HepG2 (cell line): ENCODE measurements at regions not wholly inside any gene's neighbourhood (a gene's known extent, or its start where the extent isn't known, plus 50 kb on each side); places are given as distances from the start of the nearest gene placed in this dataset.

Experiments
- FOXM1 ChIP-seq: sonication (generic); formaldehyde crosslinking; IDR thresholded peaks from 2 replicates; pipeline ENCODE4 v1.5.0; 2020; ENCODE audit warnings: missing genetic modification reagents
- GATA4 ChIP-seq: sonication (generic); IDR thresholded peaks from 2 replicates; pipeline ENCODE4 v1.6.1; 2016; ENCODE audit warnings: antibody characterized with exemption, low read depth, borderline replicate concordance
- MED1 ChIP-seq: sonication (generic); formaldehyde crosslinking; IDR thresholded peaks from 2 replicates; pipeline ENCODE4 v1.4.0; 2020; ENCODE audit warnings: missing genetic modification reagents
- NR3C1 ChIP-seq: sonication (generic); formaldehyde crosslinking; IDR thresholded peaks from 2 replicates; pipeline ENCODE4 v1.4.0; 2020; ENCODE audit warnings: missing genetic modification reagents
- ONECUT2 ChIP-seq: sonication (generic); formaldehyde crosslinking; IDR thresholded peaks from 2 replicates; pipeline ENCODE4 v1.4.0; 2020; ENCODE audit warnings: missing genetic modification reagents
- POGZ ChIP-seq: sonication (generic); formaldehyde crosslinking; IDR thresholded peaks from 2 replicates; pipeline ENCODE4 v1.4.0; 2020; ENCODE audit warnings: mild to moderate bottlenecking, missing genetic modification reagents
- RNF2 ChIP-seq: fragments of 450-650 bp; conservative IDR thresholded peaks from 2 replicates; pipeline ENCODE4 v1.6.1; 2016; ENCODE audit warnings: low read depth
- STAT5B ChIP-seq: sonication (generic); formaldehyde crosslinking; IDR thresholded peaks from 2 replicates; pipeline ENCODE4 v1.4.0; 2020; ENCODE audit warnings: missing genetic modification reagents
- WIZ ChIP-seq: sonication (generic); formaldehyde crosslinking; IDR thresholded peaks from 2 replicates; pipeline ENCODE4 v1.5.1; 2020; ENCODE audit warnings: mild to moderate bottlenecking, missing genetic modification reagents
- YEATS2 ChIP-seq: sonication (generic); formaldehyde crosslinking; IDR thresholded peaks from 2 replicates; pipeline ENCODE4 v1.4.0; 2020; ENCODE audit warnings: missing genetic modification reagents, borderline replicate concordance
- ZNF207 ChIP-seq: fragments of 450-650 bp; IDR thresholded peaks from 2 replicates; pipeline ENCODE4 v1.6.1; 2016; ENCODE audit warnings: antibody characterized with exemption, borderline replicate concordance
- ZNF263 ChIP-seq: sonication (generic); formaldehyde crosslinking; IDR thresholded peaks from 2 replicates; pipeline ENCODE4 v1.4.0; 2020; ENCODE audit warnings: missing genetic modification reagents
- ZNF768 ChIP-seq: sonication (generic); formaldehyde crosslinking; IDR thresholded peaks from 2 replicates; pipeline ENCODE4 v1.4.0; 2020; ENCODE audit warnings: missing genetic modification reagents
- ZSCAN9 ChIP-seq: IDR thresholded peaks from 2 replicates; pipeline ENCODE4 v1.6.1; 2016; ENCODE audit warnings: borderline replicate concordance
- TF ChIP-seq, protein P1 (sequence below): sonication (generic); formaldehyde crosslinking; IDR thresholded peaks from 2 replicates; pipeline ENCODE4 v1.4.0; 2020; ENCODE audit warnings: missing genetic modification reagents
- TF ChIP-seq, protein P2 (sequence below): sonication (generic); formaldehyde crosslinking; IDR thresholded peaks from 2 replicates; pipeline ENCODE4 v1.8.0; 2022; ENCODE audit warnings: missing genetic modification reagents, mild to moderate bottlenecking, inconsistent platforms, borderline replicate concordance
- TF ChIP-seq, protein P3 (sequence below): sonication (generic); formaldehyde crosslinking; conservative IDR thresholded peaks from 2 replicates; pipeline ENCODE4 v1.8.0; 2022; ENCODE audit warnings: low read depth, missing genetic modification reagents
- TF ChIP-seq, protein P4 (sequence below): sonication (generic); formaldehyde crosslinking; IDR thresholded peaks from 2 replicates; pipeline ENCODE4 v1.4.0; 2020; ENCODE audit warnings: mild to moderate bottlenecking, missing genetic modification reagents
- TF ChIP-seq, protein P5 (sequence below): sonication (generic); formaldehyde crosslinking; IDR thresholded peaks from 2 replicates; pipeline ENCODE4 v1.4.0; 2020; ENCODE audit warnings: missing genetic modification reagents
- TF ChIP-seq, protein P6 (sequence below): sonication (generic); formaldehyde crosslinking; IDR thresholded peaks from 2 replicates; pipeline ENCODE4 v1.5.0; 2020; ENCODE audit warnings: missing genetic modification reagents, mild to moderate bottlenecking, borderline replicate concordance
- TF ChIP-seq, protein P7 (sequence below): sonication (generic); formaldehyde crosslinking; IDR thresholded peaks from 2 replicates; pipeline ENCODE4 v1.5.0; 2020; ENCODE audit warnings: mild to moderate bottlenecking, low read depth, missing genetic modification reagents, borderline replicate concordance

DNA sequence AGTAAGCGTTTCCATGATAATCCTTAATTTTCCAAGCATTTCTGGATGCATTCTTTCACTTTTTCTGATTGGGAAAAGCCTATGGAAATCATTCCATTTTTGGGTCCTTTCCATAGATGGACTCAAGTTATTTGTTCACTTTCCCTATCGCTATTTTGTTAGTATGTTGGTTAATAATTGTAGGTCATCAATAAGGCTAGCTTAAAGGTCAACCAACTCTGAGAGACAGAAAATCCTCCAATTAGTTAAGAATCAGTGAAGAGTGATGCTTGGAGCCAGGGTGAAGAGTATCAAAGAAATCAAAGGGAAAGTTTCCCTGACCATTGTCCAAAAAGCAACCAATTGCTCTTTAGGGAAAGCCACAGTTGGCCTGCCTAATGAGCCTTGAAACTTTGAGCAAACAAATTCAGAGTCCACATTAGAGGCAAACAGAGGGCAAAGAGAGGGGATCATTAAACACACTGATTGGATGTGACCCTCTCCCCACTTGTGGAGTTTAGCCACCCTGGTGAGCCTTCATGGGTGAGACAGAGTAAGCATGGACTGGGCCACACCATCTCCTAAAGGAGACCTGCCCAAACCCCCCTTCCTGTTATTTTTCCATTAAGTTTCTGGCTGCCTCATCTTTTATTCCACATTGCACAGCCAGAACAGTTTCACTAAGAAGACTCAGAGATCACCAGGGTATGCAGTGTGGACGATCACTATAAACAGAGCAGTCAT is 133.4 kb upstream of the DYNLRB2 start (continued):
- TF ChIP-seq, protein P1, sequence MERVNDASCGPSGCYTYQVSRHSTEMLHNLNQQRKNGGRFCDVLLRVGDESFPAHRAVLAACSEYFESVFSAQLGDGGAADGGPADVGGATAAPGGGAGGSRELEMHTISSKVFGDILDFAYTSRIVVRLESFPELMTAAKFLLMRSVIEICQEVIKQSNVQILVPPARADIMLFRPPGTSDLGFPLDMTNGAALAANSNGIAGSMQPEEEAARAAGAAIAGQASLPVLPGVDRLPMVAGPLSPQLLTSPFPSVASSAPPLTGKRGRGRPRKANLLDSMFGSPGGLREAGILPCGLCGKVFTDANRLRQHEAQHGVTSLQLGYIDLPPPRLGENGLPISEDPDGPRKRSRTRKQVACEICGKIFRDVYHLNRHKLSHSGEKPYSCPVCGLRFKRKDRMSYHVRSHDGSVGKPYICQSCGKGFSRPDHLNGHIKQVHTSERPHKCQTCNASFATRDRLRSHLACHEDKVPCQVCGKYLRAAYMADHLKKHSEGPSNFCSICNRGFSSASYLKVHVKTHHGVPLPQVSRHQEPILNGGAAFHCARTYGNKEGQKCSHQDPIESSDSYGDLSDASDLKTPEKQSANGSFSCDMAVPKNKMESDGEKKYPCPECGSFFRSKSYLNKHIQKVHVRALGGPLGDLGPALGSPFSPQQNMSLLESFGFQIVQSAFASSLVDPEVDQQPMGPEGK (CRISPR knock-in tag): peak; percentile 73
- TF ChIP-seq ZNF207 (no peak), ZNF768 (CRISPR knock-in tag) (no peak), FOXM1 (CRISPR knock-in tag) (no peak), ZNF263 (CRISPR knock-in tag) (no peak), POGZ (CRISPR knock-in tag) (peak; percentile 94), STAT5B (CRISPR knock-in tag) (0 out of 2 replicates have a peak, but pooled peaks have one; percentile 38), ONECUT2 (peak; percentile 93), GATA4 (peak; percentile 76; the same call in 1 of the 2 replicates), ZSCAN9 (CRISPR knock-in tag) (no peak), WIZ (no peak; the same call in 1 of the 2 replicates), YEATS2 (CRISPR knock-in tag) (no peak), RNF2 (no peak), NR3C1 (CRISPR knock-in tag) (no peak), MED1 (peak; percentile 83; the same call in 1 of the 2 replicates)
- TF ChIP-seq, protein P2, sequence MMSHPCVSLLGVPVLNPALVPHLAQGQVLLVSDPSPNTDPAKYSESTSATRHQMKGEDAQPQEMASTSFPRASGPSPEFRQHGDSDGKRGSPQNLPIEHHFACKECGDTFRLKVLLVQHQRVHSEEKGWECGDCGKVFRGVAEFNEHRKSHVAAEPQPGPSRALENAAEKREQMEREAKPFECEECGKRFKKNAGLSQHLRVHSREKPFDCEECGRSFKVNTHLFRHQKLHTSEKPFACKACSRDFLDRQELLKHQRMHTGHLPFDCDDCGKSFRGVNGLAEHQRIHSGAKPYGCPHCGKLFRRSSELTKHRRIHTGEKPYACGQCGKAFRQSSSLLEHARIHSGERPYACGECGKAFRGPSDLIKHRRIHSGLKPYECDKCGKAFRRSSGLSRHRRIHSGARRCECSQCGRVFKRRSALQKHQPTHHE (CRISPR knock-in tag): no peak
- TF ChIP-seq, protein P3, sequence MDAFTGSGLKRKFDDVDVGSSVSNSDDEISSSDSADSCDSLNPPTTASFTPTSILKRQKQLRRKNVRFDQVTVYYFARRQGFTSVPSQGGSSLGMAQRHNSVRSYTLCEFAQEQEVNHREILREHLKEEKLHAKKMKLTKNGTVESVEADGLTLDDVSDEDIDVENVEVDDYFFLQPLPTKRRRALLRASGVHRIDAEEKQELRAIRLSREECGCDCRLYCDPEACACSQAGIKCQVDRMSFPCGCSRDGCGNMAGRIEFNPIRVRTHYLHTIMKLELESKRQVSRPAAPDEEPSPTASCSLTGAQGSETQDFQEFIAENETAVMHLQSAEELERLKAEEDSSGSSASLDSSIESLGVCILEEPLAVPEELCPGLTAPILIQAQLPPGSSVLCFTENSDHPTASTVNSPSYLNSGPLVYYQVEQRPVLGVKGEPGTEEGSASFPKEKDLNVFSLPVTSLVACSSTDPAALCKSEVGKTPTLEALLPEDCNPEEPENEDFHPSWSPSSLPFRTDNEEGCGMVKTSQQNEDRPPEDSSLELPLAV (CRISPR knock-in tag): no peak
- TF ChIP-seq, protein P4, sequence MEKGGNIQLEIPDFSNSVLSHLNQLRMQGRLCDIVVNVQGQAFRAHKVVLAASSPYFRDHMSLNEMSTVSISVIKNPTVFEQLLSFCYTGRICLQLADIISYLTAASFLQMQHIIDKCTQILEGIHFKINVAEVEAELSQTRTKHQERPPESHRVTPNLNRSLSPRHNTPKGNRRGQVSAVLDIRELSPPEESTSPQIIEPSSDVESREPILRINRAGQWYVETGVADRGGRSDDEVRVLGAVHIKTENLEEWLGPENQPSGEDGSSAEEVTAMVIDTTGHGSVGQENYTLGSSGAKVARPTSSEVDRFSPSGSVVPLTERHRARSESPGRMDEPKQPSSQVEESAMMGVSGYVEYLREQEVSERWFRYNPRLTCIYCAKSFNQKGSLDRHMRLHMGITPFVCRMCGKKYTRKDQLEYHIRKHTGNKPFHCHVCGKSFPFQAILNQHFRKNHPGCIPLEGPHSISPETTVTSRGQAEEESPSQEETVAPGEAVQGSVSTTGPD: peak; percentile 81; the same call in 1 of the 2 replicates
- TF ChIP-seq, protein P5, sequence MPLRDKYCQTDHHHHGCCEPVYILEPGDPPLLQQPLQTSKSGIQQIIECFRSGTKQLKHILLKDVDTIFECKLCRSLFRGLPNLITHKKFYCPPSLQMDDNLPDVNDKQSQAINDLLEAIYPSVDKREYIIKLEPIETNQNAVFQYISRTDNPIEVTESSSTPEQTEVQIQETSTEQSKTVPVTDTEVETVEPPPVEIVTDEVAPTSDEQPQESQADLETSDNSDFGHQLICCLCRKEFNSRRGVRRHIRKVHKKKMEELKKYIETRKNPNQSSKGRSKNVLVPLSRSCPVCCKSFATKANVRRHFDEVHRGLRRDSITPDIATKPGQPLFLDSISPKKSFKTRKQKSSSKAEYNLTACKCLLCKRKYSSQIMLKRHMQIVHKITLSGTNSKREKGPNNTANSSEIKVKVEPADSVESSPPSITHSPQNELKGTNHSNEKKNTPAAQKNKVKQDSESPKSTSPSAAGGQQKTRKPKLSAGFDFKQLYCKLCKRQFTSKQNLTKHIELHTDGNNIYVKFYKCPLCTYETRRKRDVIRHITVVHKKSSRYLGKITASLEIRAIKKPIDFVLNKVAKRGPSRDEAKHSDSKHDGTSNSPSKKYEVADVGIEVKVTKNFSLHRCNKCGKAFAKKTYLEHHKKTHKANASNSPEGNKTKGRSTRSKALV (CRISPR knock-in tag): no peak; the same call in 1 of the 2 replicates
- TF ChIP-seq, protein P6, sequence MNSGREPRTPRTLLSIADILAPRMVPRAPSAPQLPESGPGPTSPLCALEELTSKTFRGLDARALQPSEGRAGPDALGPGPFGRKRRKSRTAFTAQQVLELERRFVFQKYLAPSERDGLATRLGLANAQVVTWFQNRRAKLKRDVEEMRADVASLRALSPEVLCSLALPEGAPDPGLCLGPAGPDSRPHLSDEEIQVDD: no peak
- TF ChIP-seq, protein P7, sequence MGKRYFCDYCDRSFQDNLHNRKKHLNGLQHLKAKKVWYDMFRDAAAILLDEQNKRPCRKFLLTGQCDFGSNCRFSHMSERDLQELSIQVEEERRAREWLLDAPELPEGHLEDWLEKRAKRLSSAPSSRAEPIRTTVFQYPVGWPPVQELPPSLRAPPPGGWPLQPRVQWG: no peak
